ENCODE measurements at regions not wholly inside any gene's neighbourhood (a gene's known extent, or its start where the extent isn't known, plus 50 kb on each side); places are given as distances from the start of the nearest gene placed in this dataset.

GRCh38 chr12:127712561-127712960, 554.4 kb upstream of the TMEM132C start:
- ChIA-PET CTCF (interaction anchor here (1.2 kb wide), 1 partner anchor 218 kb away, joined by 3 read pairs; no protein-coding TSS in a partner anchor), POLR2A (no interaction called here)
- Histone ChIP-seq H3K27ac (ENCODE audit: low read depth, low read length) (no peak overlapping the region), H3K27me3 (ENCODE audit: control insufficient read depth, insufficient read depth, low read length) (no peaks in the 10 kb centered on the region), H3K4me3 (ENCODE audit: low read depth, low read length) (no peak overlapping the region), H3K9me3 (ENCODE audit: control insufficient read depth, insufficient read depth, low read length) (peaks cover 3% of the 10 kb centered on the region)
- DNase-seq (ENCODE audit: low read depth, low spot score), result no peak
- TF ChIP-seq, protein P1, sequence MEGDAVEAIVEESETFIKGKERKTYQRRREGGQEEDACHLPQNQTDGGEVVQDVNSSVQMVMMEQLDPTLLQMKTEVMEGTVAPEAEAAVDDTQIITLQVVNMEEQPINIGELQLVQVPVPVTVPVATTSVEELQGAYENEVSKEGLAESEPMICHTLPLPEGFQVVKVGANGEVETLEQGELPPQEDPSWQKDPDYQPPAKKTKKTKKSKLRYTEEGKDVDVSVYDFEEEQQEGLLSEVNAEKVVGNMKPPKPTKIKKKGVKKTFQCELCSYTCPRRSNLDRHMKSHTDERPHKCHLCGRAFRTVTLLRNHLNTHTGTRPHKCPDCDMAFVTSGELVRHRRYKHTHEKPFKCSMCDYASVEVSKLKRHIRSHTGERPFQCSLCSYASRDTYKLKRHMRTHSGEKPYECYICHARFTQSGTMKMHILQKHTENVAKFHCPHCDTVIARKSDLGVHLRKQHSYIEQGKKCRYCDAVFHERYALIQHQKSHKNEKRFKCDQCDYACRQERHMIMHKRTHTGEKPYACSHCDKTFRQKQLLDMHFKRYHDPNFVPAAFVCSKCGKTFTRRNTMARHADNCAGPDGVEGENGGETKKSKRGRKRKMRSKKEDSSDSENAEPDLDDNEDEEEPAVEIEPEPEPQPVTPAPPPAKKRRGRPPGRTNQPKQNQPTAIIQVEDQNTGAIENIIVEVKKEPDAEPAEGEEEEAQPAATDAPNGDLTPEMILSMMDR (IDR thresholded peaks at IDR 0.05; ENCODE audit: low read depth, low read length), result no peak

- POLR2A ChIA-PET, result no interaction called here
- CTCF ChIA-PET, result no interaction called here
- H3K27me3 ChIP-seq (ENCODE audit: control insufficient read depth, insufficient read depth, low read length), result no peaks in the 10 kb centered on the region
- DNase-seq (ENCODE audit: low read depth, low spot score), result no peak
- peaks cover 5% of the 10 kb centered on the region for H3K9me3 ChIP-seq (ENCODE audit: control insufficient read depth, insufficient read depth, low read length)
- H3K27ac ChIP-seq (ENCODE audit: low read depth, low read length), result no peak overlapping the region
- TF ChIP-seq, protein P1 (IDR thresholded peaks at IDR 0.05; ENCODE audit: low read depth, low read length), result no peak
- no peak overlapping the region for H3K4me3 ChIP-seq (ENCODE audit: low read depth, low read length)
Observed at GRCh38 chr12:127716166-127716565, 550.8 kb upstream of the TMEM132C start.

- POLR2A ChIA-PET, result no interaction called here
- H3K9me3 ChIP-seq (ENCODE audit: control insufficient read depth, insufficient read depth, low read length), result peaks cover 5% of the 10 kb centered on the region
Observed at GRCh38 chr12:127717278-127717677, 549.7 kb upstream of the TMEM132C start.

DNA sequence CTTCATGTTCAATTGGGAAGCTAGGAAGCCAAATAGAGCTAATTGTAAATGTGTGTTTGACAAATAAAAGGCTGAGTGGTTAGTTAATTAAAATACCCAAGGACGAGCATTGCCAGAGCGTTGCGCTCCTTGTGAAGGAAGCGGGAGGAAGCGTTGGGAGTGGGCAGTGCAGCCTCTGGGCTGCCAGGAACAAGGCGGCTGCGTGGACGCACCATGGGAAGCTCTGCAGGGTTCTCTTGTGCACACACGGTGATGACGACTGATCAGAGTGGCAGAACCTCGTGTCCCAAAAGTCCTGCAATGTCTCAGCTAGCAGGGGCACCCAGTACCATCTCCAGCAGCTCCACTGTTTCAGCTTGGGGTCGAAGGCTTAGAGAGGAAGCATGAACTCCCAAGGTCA, 546.6 kb upstream of the TMEM132C start:
- H3K27me3 ChIP-seq (ENCODE audit: control insufficient read depth, insufficient read depth, low read length), result no peaks in the 10 kb centered on the region
- TF ChIP-seq, protein P1 (IDR thresholded peaks at IDR 0.05; ENCODE audit: low read depth, low read length), result no peak
- H3K27ac ChIP-seq (ENCODE audit: low read depth, low read length), result no peak overlapping the region
- no peak for DNase-seq (ENCODE audit: low read depth, low spot score)
- ChIA-PET POLR2A (no interaction called here), CTCF (no interaction called here)
- H3K4me3 ChIP-seq (ENCODE audit: low read depth, low read length), result no peak overlapping the region
- peaks cover 10% of the 10 kb centered on the region for H3K9me3 ChIP-seq (ENCODE audit: control insufficient read depth, insufficient read depth, low read length)

More at GRCh38 chr12:127717278-127717677, 549.7 kb upstream of the TMEM132C start:
- Histone ChIP-seq H3K4me3 (ENCODE audit: low read depth, low read length) (no peak overlapping the region), H3K27ac (ENCODE audit: low read depth, low read length) (no peak overlapping the region), H3K27me3 (ENCODE audit: control insufficient read depth, insufficient read depth, low read length) (no peaks in the 10 kb centered on the region)
- TF ChIP-seq, protein P1 (IDR thresholded peaks at IDR 0.05; ENCODE audit: low read depth, low read length), result no peak
- CTCF ChIA-PET, result no interaction called here
- DNase-seq (ENCODE audit: low read depth, low spot score), result no peak

GRCh38 chr12:127722611-127723010, 544.4 kb upstream of the TMEM132C start:
- ChIA-PET CTCF (no interaction called here), POLR2A (no interaction called here)
- TF ChIP-seq, protein P1 (IDR thresholded peaks at IDR 0.05; ENCODE audit: low read depth, low read length), result no peak
- Histone ChIP-seq H3K27ac (ENCODE audit: low read depth, low read length) (no peak overlapping the region), H3K9me3 (ENCODE audit: control insufficient read depth, insufficient read depth, low read length) (peaks cover 10% of the 10 kb centered on the region), H3K4me3 (ENCODE audit: low read depth, low read length) (no peak overlapping the region), H3K27me3 (ENCODE audit: control insufficient read depth, insufficient read depth, low read length) (no peaks in the 10 kb centered on the region)
- DNase-seq (ENCODE audit: low read depth, low spot score), result no peak
